Hepatocyte (in vitro differentiated cells): ENCODE measurements at regions not wholly inside any gene's neighbourhood (a gene's known extent, or its start where the extent isn't known, plus 50 kb on each side); places are given as distances from the start of the nearest gene placed in this dataset.
"Not testable (repeated sequence)": the region's sequence is repeated elsewhere in the genome, so short reads cannot be mapped to it uniquely, and the experiment has no call there.

Source experiments
- DNase-seq: peaks from one replicate; pipeline ENCODE4 v3.0.0-alpha.2; 2016; ENCODE audit warnings: low spot score
- H2AFZ ChIP-seq: fragments of 200-600 bp; sonication (generic); 2 replicates; pipeline ENCODE4 v1.6.0; 2016; ENCODE audit warnings: antibody characterized with exemption, mild to moderate bottlenecking
- H3K27ac ChIP-seq: fragments of 200-600 bp; sonication (generic); 2 replicates; pipeline ENCODE4 v1.5.1; 2016; ENCODE audit warnings: mild to moderate bottlenecking
- H3K27me3 ChIP-seq: fragments of 200-600 bp; sonication (generic); 2 replicates; pipeline ENCODE4 v1.6.1; 2016
- H3K36me3 ChIP-seq: fragments of 200-600 bp; sonication (generic); replicated peaks from 2 replicates; pipeline ENCODE4 v1.5.1; 2016; ENCODE audit warnings: low read depth; ENCODE audit not compliant: insufficient read depth
- H3K4me1 ChIP-seq: fragments of 200-600 bp; sonication (generic); 2 replicates; pipeline ENCODE4 v1.5.1; 2016; ENCODE audit warnings: mild to moderate bottlenecking, moderate library complexity; ENCODE audit not compliant: insufficient read depth
- H3K4me2 ChIP-seq: fragments of 200-600 bp; sonication (generic); 2 replicates; pipeline ENCODE4 v1.6.0; 2016
- H3K4me3 ChIP-seq: fragments of 200-600 bp; sonication (generic); 2 replicates; pipeline ENCODE4 v1.5.1; 2016; ENCODE audit warnings: mild to moderate bottlenecking
- H3K79me2 ChIP-seq: fragments of 200-600 bp; sonication (generic); 2 replicates; pipeline ENCODE4 v1.6.0; 2017; ENCODE audit warnings: mild to moderate bottlenecking
- H3K9me2 ChIP-seq: fragments of 200-600 bp; sonication (generic); replicated peaks from 2 replicates; pipeline ENCODE4 v1.6.0; 2017; ENCODE audit warnings: mild to moderate bottlenecking; ENCODE audit not compliant: insufficient read depth
- H3K9me3 ChIP-seq: fragments of 200-600 bp; sonication (generic); 2 replicates; pipeline ENCODE4 v1.5.1; 2016; ENCODE audit warnings: low read depth, mild to moderate bottlenecking
- H4K20me1 ChIP-seq: fragments of 200-600 bp; sonication (generic); 2 replicates; pipeline ENCODE4 v1.6.0; 2016; ENCODE audit warnings: mild to moderate bottlenecking; ENCODE audit not compliant: insufficient read depth, poor library complexity, severe bottlenecking
- CTCF ChIP-seq: fragments of 200-600 bp; sonication (generic); IDR thresholded peaks from 2 replicates; pipeline ENCODE4 v1.5.1; 2016; ENCODE audit warnings: antibody characterized with exemption, mild to moderate bottlenecking; ENCODE audit not compliant: poor library complexity
- EZH2 ChIP-seq: fragments of 200-600 bp; sonication (generic); IDR thresholded peaks from 2 replicates; pipeline ENCODE4 v1.6.1; 2016; ENCODE audit warnings: antibody characterized with exemption, mild to moderate bottlenecking, borderline replicate concordance
- EZH2phosphoT487 ChIP-seq: fragments of 200-600 bp; sonication (generic); IDR thresholded peaks from one replicate; pipeline ENCODE4 v1.6.1; 2018; ENCODE audit warnings: antibody characterized with exemption, mild to moderate bottlenecking, low read depth, moderate library complexity; ENCODE audit not compliant: unreplicated experiment, severe bottlenecking
- WGBS: methylation state at CpG from one replicate; pipeline ENCODE4 v1.1.6; 2016; ENCODE audit warnings: low lambda C conversion rate; ENCODE audit errors: missing lambda C conversion rate; 5-methylcytosine and 5-hydroxymethylcytosine counted together

- Histone ChIP-seq H4K20me1 (no peaks in the 10 kb centered on the region), H3K4me3 (no peak overlapping the region), H3K27me3 (no peaks in the 10 kb centered on the region), H3K9me2 (peaks cover 5% of the 10 kb centered on the region), H3K4me1 (no peaks in the 10 kb centered on the region), H3K36me3 (no peaks in the 10 kb centered on the region), H2AFZ (no peak overlapping the region), H3K9me3 (no peaks in the 10 kb centered on the region), H3K27ac (no peak overlapping the region), H3K4me2 (no peak overlapping the region), H3K79me2 (no peaks in the 10 kb centered on the region)
- DNase-seq = no peak
- TF ChIP-seq EZH2 (no peak), CTCF (no peak), EZH2phosphoT487 (no peak)
- WGBS = 39% methylated on average over 1 of the region's 1 CpG
Observed at GRCh38 chr2:160590664-160591063, 97.1 kb upstream of the RBMS1 start.

- Histone ChIP-seq H4K20me1 (no peaks in the 10 kb centered on the region), H3K4me3 (no peak overlapping the region), H3K4me2 (no peak overlapping the region), H3K9me2 (peaks cover 5% of the 10 kb centered on the region), H3K79me2 (no peaks in the 10 kb centered on the region), H3K9me3 (no peaks in the 10 kb centered on the region), H2AFZ (no peak overlapping the region), H3K36me3 (no peaks in the 10 kb centered on the region), H3K27me3 (no peaks in the 10 kb centered on the region), H3K4me1 (no peaks in the 10 kb centered on the region), H3K27ac (no peak overlapping the region)
- DNase-seq = no peak
- no peak for TF ChIP-seq CTCF
- no peak for TF ChIP-seq EZH2
- no peak for TF ChIP-seq EZH2phosphoT487
- 91% methylated on average over 1 of the region's 1 CpG for WGBS
Observed at GRCh38 chr2:160592401-160592800, 98.8 kb upstream of the RBMS1 start.

GRCh38 chr2:160592993-160593392 is 99.4 kb upstream of the RBMS1 start:
- H3K27me3 ChIP-seq = no peaks in the 10 kb centered on the region
- H3K4me1 ChIP-seq = no peaks in the 10 kb centered on the region
- peaks cover 5% of the 10 kb centered on the region for H3K9me2 ChIP-seq
- H3K4me2 ChIP-seq = no peak overlapping the region
- DNase-seq = no peak
- TF ChIP-seq CTCF (no peak), EZH2 (no peak), EZH2phosphoT487 (no peak)
- no peaks in the 10 kb centered on the region for H3K36me3 ChIP-seq
- H3K27ac ChIP-seq = no peak overlapping the region
- no peaks in the 10 kb centered on the region for H3K9me3 ChIP-seq
- no peaks in the 10 kb centered on the region for H4K20me1 ChIP-seq
- H2AFZ ChIP-seq = no peak overlapping the region
- H3K4me3 ChIP-seq = no peak overlapping the region
- H3K79me2 ChIP-seq = no peaks in the 10 kb centered on the region

GRCh38 chr2:160596441-160596840 is 102.8 kb upstream of the RBMS1 start:
- H3K27me3 ChIP-seq = no peaks in the 10 kb centered on the region
- H2AFZ ChIP-seq = no peak overlapping the region
- no peaks in the 10 kb centered on the region for H3K4me1 ChIP-seq
- H3K4me3 ChIP-seq = no peak overlapping the region
- H4K20me1 ChIP-seq = no peaks in the 10 kb centered on the region
- H3K36me3 ChIP-seq = no peaks in the 10 kb centered on the region
- H3K27ac ChIP-seq = no peak overlapping the region
- DNase-seq = no peak
- H3K9me2 ChIP-seq = peaks cover 5% of the 10 kb centered on the region
- no peaks in the 10 kb centered on the region for H3K79me2 ChIP-seq
- H3K4me2 ChIP-seq = no peak overlapping the region
- TF ChIP-seq EZH2phosphoT487 (no peak), CTCF (no peak), EZH2 (no peak)
- no peaks in the 10 kb centered on the region for H3K9me3 ChIP-seq

- H3K27me3 ChIP-seq, H3K36me3 ChIP-seq, H2AFZ ChIP-seq, H3K9me3 ChIP-seq, H3K27ac ChIP-seq, H3K9me2 ChIP-seq, H3K4me1 ChIP-seq, H3K79me2 ChIP-seq, H4K20me1 ChIP-seq, H3K4me3 ChIP-seq, H3K4me2 ChIP-seq, DNase-seq: not testable (repeated sequence)
- 96% methylated on average over 1 of the region's 1 CpG for WGBS
Observed at GRCh38 chr2:160600437-160600836, 106.8 kb upstream of the RBMS1 start.
